OCI-LY7 (cell line): ENCODE measurements at regions not wholly inside any gene's neighbourhood (a gene's known extent, or its start where the extent isn't known, plus 50 kb on each side); places are given as distances from the start of the nearest gene placed in this dataset.

ENCODE experiments used
- BruUV-seq: library from RNA; stranded (reverse); fragments of 400-500 nt; replicated peaks from 2 replicates; lab custom pipeline; 2021; lab: Mats Ljungman, UMichigan
- CTCF ChIA-PET: fragments of 300-600 bp; sonication (Branson Sonifier 250); formaldehyde crosslinking; loops from one replicate; lab custom pipeline; 2022; ENCODE audit warnings: antibody characterized with exemption; ENCODE audit not compliant: unreplicated experiment; lab: Charles Lee
- POLR2A ChIA-PET: fragments of 300-600 bp; sonication (Branson Sonifier 250); formaldehyde crosslinking; loops from one replicate; lab custom pipeline; 2022; ENCODE audit warnings: antibody characterized with exemption; lab: Charles Lee
- DNase-seq: peaks from one replicate; pipeline ENCODE4 v3.0.0-alpha.2; 2015; ENCODE audit warnings: low spot score
- H2AFZ ChIP-seq: fragments of 200-600 bp; sonication (generic), shearing (Covaris generic); 2 replicates; pipeline ENCODE4 v1.6.1; 2014; ENCODE audit warnings: mild to moderate bottlenecking, antibody characterized with exemption, low read length, moderate library complexity
- H3K27ac ChIP-seq: fragments of 200-600 bp; sonication (generic); 2 replicates; pipeline ENCODE4 v1.5.1; 2014; ENCODE audit warnings: mixed run types, low read depth, mild to moderate bottlenecking, moderate library complexity, low read length, inconsistent platforms; ENCODE audit not compliant: poor library complexity, severe bottlenecking
- H3K36me3 ChIP-seq: fragments of 200-600 bp; sonication (generic); 2 replicates; pipeline ENCODE4 v1.6.1; 2014; ENCODE audit warnings: mild to moderate bottlenecking, antibody characterized with exemption, low read length, moderate library complexity, mixed read lengths; ENCODE audit not compliant: insufficient read depth
- H3K4me1 ChIP-seq: fragments of 200-600 bp; sonication (generic); 2 replicates; pipeline ENCODE4 v1.5.1; 2014; ENCODE audit warnings: mild to moderate bottlenecking, low read length; ENCODE audit not compliant: insufficient read depth, poor library complexity, severe bottlenecking
- H3K4me2 ChIP-seq: fragments of 200-600 bp; sonication (generic); 2 replicates; pipeline ENCODE4 v1.6.1; 2014; ENCODE audit warnings: mild to moderate bottlenecking, low read length
- H3K4me3 ChIP-seq: fragments of 200-600 bp; sonication (generic); 2 replicates; pipeline ENCODE4 v1.5.1; 2014; ENCODE audit warnings: mild to moderate bottlenecking, low read depth, low read length; ENCODE audit not compliant: poor library complexity, severe bottlenecking
- H3K79me2 ChIP-seq: fragments of 200-600 bp; sonication (generic); 2 replicates; pipeline ENCODE4 v1.6.1; 2016; ENCODE audit warnings: low read depth, mild to moderate bottlenecking, low read length, moderate library complexity, mixed read lengths; ENCODE audit not compliant: insufficient read depth
- H3K9me2 ChIP-seq: fragments of 200-600 bp; sonication (generic); 2 replicates; pipeline ENCODE4 v1.6.1; 2016; ENCODE audit warnings: mild to moderate bottlenecking, low read length, mixed read lengths; ENCODE audit not compliant: insufficient read depth
- H3K9me3 ChIP-seq: fragments of 200-600 bp; sonication (generic); 2 replicates; pipeline ENCODE4 v1.6.1; 2014; ENCODE audit warnings: mild to moderate bottlenecking, mixed run types, low read length, mixed read lengths
- H4K20me1 ChIP-seq: fragments of 200-600 bp; sonication (generic); 2 replicates; pipeline ENCODE4 v1.6.1; 2014; ENCODE audit warnings: mild to moderate bottlenecking, antibody characterized with exemption, low read length, moderate library complexity, mixed read lengths; ENCODE audit not compliant: insufficient read depth
- EZH2phosphoT487 ChIP-seq: fragments of 200-600 bp; sonication (generic); IDR thresholded peaks from 2 replicates; pipeline ENCODE4 v1.6.1; 2018; ENCODE audit warnings: low read depth, borderline replicate concordance, mild to moderate bottlenecking, mixed run types, antibody characterized with exemption, low read length, moderate library complexity, mixed read lengths
- intact Hi-C: fragments of 100-400 bp; cut with micrococcal nuclease; formaldehyde crosslinking; loops from one replicate; pipeline ENCODE4 v1.10.0; 2022; ENCODE audit not compliant: unreplicated experiment
- TF ChIP-seq, protein P1 (sequence below): fragments of 200-600 bp; sonication (generic); conservative IDR thresholded peaks from 2 replicates; pipeline ENCODE4 v1.5.1; 2014; ENCODE audit warnings: mild to moderate bottlenecking, antibody characterized with exemption, low read length, moderate library complexity, mixed read lengths

DNA sequence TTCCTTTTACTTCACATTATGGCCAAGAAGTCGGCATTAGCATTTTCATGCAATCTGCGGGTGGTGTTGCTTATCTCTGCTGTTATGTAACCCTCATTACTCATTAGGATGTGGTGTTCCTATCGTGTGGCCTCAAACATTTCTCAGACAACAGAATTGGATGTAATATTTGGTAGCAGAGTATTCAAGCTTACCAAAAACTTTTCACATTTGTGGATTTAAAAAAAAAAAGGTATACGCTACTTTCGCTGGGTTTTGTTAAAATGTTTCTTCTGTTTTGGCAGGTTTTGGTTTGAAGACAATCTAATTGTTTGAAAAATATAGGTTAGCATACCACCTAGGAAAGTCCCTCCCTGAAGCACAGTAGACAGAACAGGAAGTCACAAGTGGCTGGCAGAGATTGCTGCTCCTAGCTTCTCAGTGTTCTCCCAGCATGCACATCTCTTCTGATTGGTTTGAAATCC is 128.8 kb downstream of the GATA3 start:
- intact Hi-C loops = no loop called here

DNA sequence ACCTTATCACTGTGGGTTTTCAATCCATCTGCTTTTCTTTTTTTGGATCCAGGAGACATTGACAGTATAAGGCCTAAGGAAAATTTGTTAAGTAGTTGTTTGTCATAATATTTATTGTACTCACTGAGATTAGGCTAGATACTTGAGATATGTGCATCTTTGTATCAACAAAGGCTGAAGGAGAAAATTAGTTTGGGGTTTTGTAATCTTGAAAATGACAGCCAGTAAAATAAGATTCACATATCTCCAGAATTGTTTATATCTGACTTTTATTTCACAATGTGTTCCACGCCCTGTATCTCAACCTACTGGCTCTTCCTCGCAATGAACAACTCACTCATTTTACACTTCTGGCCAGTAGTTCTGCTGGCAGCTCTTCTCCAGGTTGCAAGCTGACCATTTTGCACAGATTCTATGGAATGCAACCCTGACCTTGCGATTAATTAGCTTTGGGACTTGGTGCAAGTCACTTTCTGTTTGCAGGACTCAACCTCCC is 132.7 kb downstream of the GATA3 start:
- DNase-seq = no peak
- CTCF ChIA-PET = no interaction called here
- POLR2A ChIA-PET = no interaction called here
- Histone ChIP-seq H2AFZ (no peak overlapping the region), H3K36me3 (no peaks in the 10 kb centered on the region), H3K9me3 (no peaks in the 10 kb centered on the region), H4K20me1 (no peaks in the 10 kb centered on the region), H3K27ac (no peak overlapping the region), H3K9me2 (no peaks in the 10 kb centered on the region), H3K4me1 (no peaks in the 10 kb centered on the region), H3K79me2 (no peaks in the 10 kb centered on the region), H3K4me3 (no peak overlapping the region), H3K4me2 (no peak overlapping the region)
- TF ChIP-seq, protein P1, sequence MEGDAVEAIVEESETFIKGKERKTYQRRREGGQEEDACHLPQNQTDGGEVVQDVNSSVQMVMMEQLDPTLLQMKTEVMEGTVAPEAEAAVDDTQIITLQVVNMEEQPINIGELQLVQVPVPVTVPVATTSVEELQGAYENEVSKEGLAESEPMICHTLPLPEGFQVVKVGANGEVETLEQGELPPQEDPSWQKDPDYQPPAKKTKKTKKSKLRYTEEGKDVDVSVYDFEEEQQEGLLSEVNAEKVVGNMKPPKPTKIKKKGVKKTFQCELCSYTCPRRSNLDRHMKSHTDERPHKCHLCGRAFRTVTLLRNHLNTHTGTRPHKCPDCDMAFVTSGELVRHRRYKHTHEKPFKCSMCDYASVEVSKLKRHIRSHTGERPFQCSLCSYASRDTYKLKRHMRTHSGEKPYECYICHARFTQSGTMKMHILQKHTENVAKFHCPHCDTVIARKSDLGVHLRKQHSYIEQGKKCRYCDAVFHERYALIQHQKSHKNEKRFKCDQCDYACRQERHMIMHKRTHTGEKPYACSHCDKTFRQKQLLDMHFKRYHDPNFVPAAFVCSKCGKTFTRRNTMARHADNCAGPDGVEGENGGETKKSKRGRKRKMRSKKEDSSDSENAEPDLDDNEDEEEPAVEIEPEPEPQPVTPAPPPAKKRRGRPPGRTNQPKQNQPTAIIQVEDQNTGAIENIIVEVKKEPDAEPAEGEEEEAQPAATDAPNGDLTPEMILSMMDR = no peak
- TF ChIP-seq EZH2phosphoT487 = no peak
- intact Hi-C loops = no loop called here
- BruUV-seq = no TSS peak

More for the DNA sequence above, 128.8 kb downstream of the GATA3 start:
- H3K27ac ChIP-seq = no peak overlapping the region
- POLR2A ChIA-PET = no interaction called here
- DNase-seq = no peak
- no peak for TF ChIP-seq EZH2phosphoT487
- TF ChIP-seq, protein P1 = no peak
- H3K79me2 ChIP-seq = no peaks in the 10 kb centered on the region
- no peak overlapping the region for H2AFZ ChIP-seq
- no peaks in the 10 kb centered on the region for H4K20me1 ChIP-seq
- no peak overlapping the region for H3K4me2 ChIP-seq
- CTCF ChIA-PET = no interaction called here
- H3K36me3 ChIP-seq = no peaks in the 10 kb centered on the region
- H3K9me2 ChIP-seq = no peaks in the 10 kb centered on the region
- H3K9me3 ChIP-seq = no peaks in the 10 kb centered on the region
- no peaks in the 10 kb centered on the region for H3K4me1 ChIP-seq
- BruUV-seq = no TSS peak
- H3K4me3 ChIP-seq = no peak overlapping the region

DNA sequence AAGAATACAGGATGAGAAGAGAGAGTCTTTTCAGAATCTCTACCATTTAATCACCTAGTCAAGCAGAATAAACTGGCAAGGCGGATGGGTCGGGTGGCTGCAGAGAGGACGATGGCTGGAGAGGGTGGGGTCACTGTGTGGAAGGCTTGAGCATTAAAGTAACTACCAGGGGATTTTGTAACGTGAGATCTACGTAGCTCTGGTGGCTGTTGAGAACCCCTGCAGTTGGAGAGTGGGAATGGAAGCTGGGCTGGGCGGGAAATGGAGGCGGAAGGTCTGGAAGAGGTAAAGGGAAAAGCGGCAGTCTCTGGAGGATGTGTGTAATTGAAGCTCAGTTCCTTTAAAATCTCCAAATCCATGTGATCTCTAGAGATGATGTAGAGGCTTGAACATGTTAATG is 135.0 kb downstream of the GATA3 start:
- no peak for DNase-seq
- TF ChIP-seq, protein P1 = no peak
- TF ChIP-seq EZH2phosphoT487 = no peak
- Histone ChIP-seq H4K20me1 (no peaks in the 10 kb centered on the region), H3K79me2 (no peaks in the 10 kb centered on the region), H3K36me3 (no peaks in the 10 kb centered on the region), H3K4me1 (no peaks in the 10 kb centered on the region), H3K9me2 (no peaks in the 10 kb centered on the region), H3K4me2 (no peak overlapping the region), H3K9me3 (no peaks in the 10 kb centered on the region), H3K4me3 (no peak overlapping the region), H3K27ac (no peak overlapping the region), H2AFZ (no peak overlapping the region)
- intact Hi-C loops = no loop called here
- ChIA-PET CTCF (no interaction called here), POLR2A (no interaction called here)
- no TSS peak for BruUV-seq
